GM18519 (cell line): ENCODE measurements at regions not wholly inside any gene's neighbourhood (a gene's known extent, or its start where the extent isn't known, plus 50 kb on each side); places are given as distances from the start of the nearest gene placed in this dataset.

Source experiments
- ATAC-seq: cut with Tn5 transposase; IDR thresholded peaks from one replicate; pipeline ENCODE4 v1.9.1; 2021; ENCODE audit warnings: mild to moderate bottlenecking, moderate library complexity; ENCODE audit not compliant: unreplicated experiment, low FRiP score

- ATAC-seq, result no peak
Measured at GRCh38 chr13:74452881-74453280, 318.7 kb upstream of the KLF12 start.

- no peak for ATAC-seq
Measured at GRCh38 chr13:74452176-74452575, 318.0 kb upstream of the KLF12 start.

- no peak for ATAC-seq
Measured at GRCh38 chr13:74450964-74451363, 316.8 kb upstream of the KLF12 start.

GRCh38 chr13:74450525-74450845, 316.3 kb upstream of the KLF12 start:
- no peak for ATAC-seq

- ATAC-seq, result no peak
Measured at GRCh38 chr13:74449811-74450524, 315.8 kb upstream of the KLF12 start.

GRCh38 chr13:74444864-74445479, 310.8 kb upstream of the KLF12 start:
- no peak for ATAC-seq

- ATAC-seq, result no peak
Measured at GRCh38 chr13:74444161-74444571, 310.0 kb upstream of the KLF12 start.

- ATAC-seq, result no peak
Measured at GRCh38 chr13:74443631-74444030, 309.4 kb upstream of the KLF12 start.

- ATAC-seq, result no peak
Measured at GRCh38 chr13:74442751-74443150, 308.5 kb upstream of the KLF12 start.

GRCh38 chr13:74438901-74439300, 304.7 kb upstream of the KLF12 start:
- ATAC-seq, result no peak

GRCh38 chr13:74434782-74435181, 300.6 kb upstream of the KLF12 start:
- ATAC-seq, result no peak

GRCh38 chr13:74424455-74424854, 290.3 kb upstream of the KLF12 start:
- ATAC-seq, result no peak

GRCh38 chr13:74423434-74423833, 289.2 kb upstream of the KLF12 start:
- no peak for ATAC-seq

- ATAC-seq, result no peak
Measured at GRCh38 chr13:74414458-74414857, 280.3 kb upstream of the KLF12 start.

GRCh38 chr13:74413482-74413881, 279.3 kb upstream of the KLF12 start:
- no peak for ATAC-seq

GRCh38 chr13:74409551-74409950, 275.3 kb upstream of the KLF12 start:
- no peak for ATAC-seq

- ATAC-seq, result no peak
Measured at GRCh38 chr13:74406420-74406819, 272.2 kb upstream of the KLF12 start.

GRCh38 chr13:74398599-74398998, 264.4 kb upstream of the KLF12 start:
- ATAC-seq, result no peak

- no peak for ATAC-seq
Measured at GRCh38 chr13:74389056-74389455, 254.9 kb upstream of the KLF12 start.

- no peak for ATAC-seq
Measured at GRCh38 chr13:74388626-74389025, 254.4 kb upstream of the KLF12 start.

- ATAC-seq, result no peak
Measured at GRCh38 chr13:74372511-74372910, 238.3 kb upstream of the KLF12 start.

- ATAC-seq, result no peak
Measured at GRCh38 chr13:74367193-74367592, 233.0 kb upstream of the KLF12 start.
